ENCODE measurements at regions not wholly inside any gene's neighbourhood (a gene's known extent, or its start where the extent isn't known, plus 50 kb on each side); places are given as distances from the start of the nearest gene placed in this dataset.

DNA sequence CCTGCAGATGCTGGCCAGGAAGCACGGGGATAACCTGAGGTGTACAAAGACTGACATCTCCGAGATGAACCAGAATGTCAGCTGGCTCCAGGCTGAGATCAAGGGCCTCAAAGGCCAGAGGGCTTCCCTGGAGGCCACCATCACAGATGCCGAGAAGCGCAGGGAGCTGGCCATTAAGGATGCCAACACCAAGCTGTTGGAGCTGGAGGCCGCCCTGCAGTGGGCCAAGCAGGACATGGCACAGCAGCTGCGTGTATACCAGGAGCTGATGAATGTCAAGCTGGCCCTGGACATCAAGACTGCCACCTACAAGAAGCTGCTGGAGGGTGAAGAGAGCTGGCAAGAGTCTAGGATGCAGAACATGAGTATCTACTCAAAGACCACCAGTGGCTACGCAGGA lies 380.0 kb upstream of the USP15 start:
- no peak for DNase-seq (ENCODE audit: low spot score in 2 of 2)
- 79 to 86% methylated on average over 6 to 7 of the region's 7 CpGs for WGBS, 2 donors
- no peak for TF ChIP-seq POLR2A (IDR thresholded peaks at IDR 0.05)
- TF ChIP-seq, protein P1, sequence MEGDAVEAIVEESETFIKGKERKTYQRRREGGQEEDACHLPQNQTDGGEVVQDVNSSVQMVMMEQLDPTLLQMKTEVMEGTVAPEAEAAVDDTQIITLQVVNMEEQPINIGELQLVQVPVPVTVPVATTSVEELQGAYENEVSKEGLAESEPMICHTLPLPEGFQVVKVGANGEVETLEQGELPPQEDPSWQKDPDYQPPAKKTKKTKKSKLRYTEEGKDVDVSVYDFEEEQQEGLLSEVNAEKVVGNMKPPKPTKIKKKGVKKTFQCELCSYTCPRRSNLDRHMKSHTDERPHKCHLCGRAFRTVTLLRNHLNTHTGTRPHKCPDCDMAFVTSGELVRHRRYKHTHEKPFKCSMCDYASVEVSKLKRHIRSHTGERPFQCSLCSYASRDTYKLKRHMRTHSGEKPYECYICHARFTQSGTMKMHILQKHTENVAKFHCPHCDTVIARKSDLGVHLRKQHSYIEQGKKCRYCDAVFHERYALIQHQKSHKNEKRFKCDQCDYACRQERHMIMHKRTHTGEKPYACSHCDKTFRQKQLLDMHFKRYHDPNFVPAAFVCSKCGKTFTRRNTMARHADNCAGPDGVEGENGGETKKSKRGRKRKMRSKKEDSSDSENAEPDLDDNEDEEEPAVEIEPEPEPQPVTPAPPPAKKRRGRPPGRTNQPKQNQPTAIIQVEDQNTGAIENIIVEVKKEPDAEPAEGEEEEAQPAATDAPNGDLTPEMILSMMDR (IDR thresholded peaks at IDR 0.05), result no peak
- intact Hi-C loops (cut with DNase I; ENCODE audit: low total_unique reads), result no loop called here
- H3K4me3 ChIP-seq (ENCODE audit: low read depth, poor library complexity, severe bottlenecking), result no peak overlapping the region

- DNase-seq (ENCODE audit: low spot score in 2 of 2), result no peak
- intact Hi-C loops (cut with DNase I; ENCODE audit: low total_unique reads), result no loop called here
- WGBS, 2 donors, result 33% methylated on average over 1 of the region's 1 CpG
- no peak for TF ChIP-seq POLR2A (IDR thresholded peaks at IDR 0.05)
- TF ChIP-seq, protein P1 (IDR thresholded peaks at IDR 0.05), result no peak
- H3K4me3 ChIP-seq (ENCODE audit: low read depth, poor library complexity, severe bottlenecking), result no peak overlapping the region
Measured at GRCh38 chr12:61891632-61892031, 368.6 kb upstream of the USP15 start.

DNA sequence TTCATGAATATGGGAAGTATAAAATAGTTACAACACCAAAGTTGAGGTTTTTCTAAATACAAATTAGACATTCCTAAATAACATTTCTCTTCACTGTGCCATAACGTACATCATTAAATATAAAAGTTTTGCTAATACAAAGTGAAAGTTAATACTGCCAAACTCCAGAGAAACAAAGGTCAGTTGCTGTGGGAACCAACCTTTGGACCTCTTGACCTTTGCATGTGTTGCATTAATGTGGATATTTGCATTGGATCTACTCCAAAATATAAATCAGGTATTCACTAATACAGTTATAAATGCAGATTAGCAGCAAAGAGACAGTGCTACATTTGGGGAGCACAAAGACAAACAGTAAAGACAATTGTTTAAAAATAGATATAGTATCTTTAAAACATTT lies 366.0 kb upstream of the USP15 start:
- DNase-seq (ENCODE audit: low spot score in 2 of 2), result no peak
- TF ChIP-seq, protein P1 (IDR thresholded peaks at IDR 0.05), result no peak
- no peak overlapping the region for H3K4me3 ChIP-seq (ENCODE audit: low read depth, poor library complexity, severe bottlenecking)
- WGBS, 2 donors, result 76 to 80% methylated on average over 1 of the region's 1 CpG
- intact Hi-C loops (cut with DNase I; ENCODE audit: low total_unique reads), result no loop called here

DNA sequence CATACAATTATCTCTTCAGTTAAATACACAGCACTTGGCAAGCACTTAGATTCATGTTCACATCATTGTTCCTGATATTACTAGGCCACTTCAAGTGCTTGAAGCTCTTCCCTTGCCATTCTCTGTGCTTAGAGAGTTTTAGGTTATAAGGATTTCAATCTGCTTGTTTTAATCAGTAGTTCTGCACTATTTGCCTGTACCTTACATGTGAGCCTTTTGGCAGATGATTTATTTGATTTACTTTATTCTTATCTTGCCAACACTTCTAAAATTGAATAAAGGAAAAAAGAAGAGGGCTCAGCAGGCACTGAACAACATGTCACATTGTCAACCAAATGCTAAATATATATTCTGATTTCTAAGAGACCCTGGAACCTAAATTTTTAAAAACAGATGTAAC lies 363.8 kb upstream of the USP15 start:
- no peak for DNase-seq (ENCODE audit: low spot score in 2 of 2)
- intact Hi-C loops (cut with DNase I; ENCODE audit: low total_unique reads), result no loop called here
- no peak overlapping the region for H3K4me3 ChIP-seq (ENCODE audit: low read depth, poor library complexity, severe bottlenecking)
- no peak for TF ChIP-seq POLR2A (IDR thresholded peaks at IDR 0.05)
- TF ChIP-seq, protein P1 (IDR thresholded peaks at IDR 0.05), result no peak

DNA sequence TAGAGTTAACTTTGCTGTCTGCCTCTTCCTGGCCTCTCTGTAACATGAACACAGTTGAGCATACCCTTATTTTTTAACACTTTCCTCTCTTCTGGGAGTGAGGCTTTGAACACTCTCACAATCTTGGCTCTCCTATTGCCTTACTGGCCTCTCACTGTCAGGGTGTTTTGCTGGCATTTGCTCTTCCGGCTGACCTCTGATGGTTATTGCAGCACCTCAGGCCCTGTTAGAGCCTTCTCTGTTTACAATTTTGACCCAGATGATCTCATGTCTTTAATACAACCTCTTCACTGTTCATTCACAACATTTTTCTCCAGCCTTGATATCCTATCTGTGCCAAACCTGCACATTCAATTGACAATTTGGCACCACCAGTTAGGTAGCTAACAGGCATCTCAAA lies 357.8 kb upstream of the USP15 start:
- intact Hi-C loops (cut with DNase I; ENCODE audit: low total_unique reads), result no loop called here
- TF ChIP-seq, protein P1 (IDR thresholded peaks at IDR 0.05), result no peak
- TF ChIP-seq POLR2A (IDR thresholded peaks at IDR 0.05), result no peak
- DNase-seq (ENCODE audit: low spot score in 2 of 2), result no peak
- no peak overlapping the region for H3K4me3 ChIP-seq (ENCODE audit: low read depth, poor library complexity, severe bottlenecking)
- 79 to 84% methylated on average over 1 of the region's 1 CpG for WGBS, 2 donors

- 17 to 41% methylated on average over 2 of the region's 2 CpGs for WGBS, 2 donors
- DNase-seq (ENCODE audit: low spot score in 2 of 2), result no peak
Measured at GRCh38 chr12:61911113-61911512, 349.1 kb upstream of the USP15 start.

More at GRCh38 chr12:61911113-61911512, 349.1 kb upstream of the USP15 start:
- H3K4me3 ChIP-seq (ENCODE audit: low read depth, poor library complexity, severe bottlenecking), result no peak overlapping the region
- TF ChIP-seq POLR2A (IDR thresholded peaks at IDR 0.05), result no peak
- intact Hi-C loops (cut with DNase I; ENCODE audit: low total_unique reads), result no loop called here
